ENCODE measurements at regions not wholly inside any gene's neighbourhood (a gene's known extent, or its start where the extent isn't known, plus 50 kb on each side); places are given as distances from the start of the nearest gene placed in this dataset.

DNA sequence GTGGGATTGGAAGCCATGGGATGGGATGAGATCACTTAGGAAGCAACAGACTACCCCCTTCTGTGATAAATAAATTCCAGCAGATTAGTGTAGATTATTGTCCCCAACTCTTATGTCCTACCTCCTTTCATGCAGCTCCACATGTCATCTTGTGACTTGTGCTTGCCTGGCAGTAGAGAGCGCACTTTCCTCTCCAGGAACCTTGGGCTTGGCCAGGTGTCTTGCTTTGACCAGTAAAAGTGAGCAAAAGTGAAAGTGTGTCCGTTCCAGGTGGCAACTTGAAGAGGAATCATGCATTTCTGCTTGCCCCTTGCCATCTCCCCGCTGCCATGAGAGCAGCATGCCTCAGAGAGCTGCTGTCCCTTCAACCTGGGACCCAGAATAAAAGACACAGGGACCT, 122.9 kb upstream of the ERG start:
- TF ChIP-seq EZH2phosphoT487 (IDR thresholded peaks at IDR 0.05; ENCODE audit: insufficient read depth, low read depth) (no peak), EZH2 (IDR thresholded peaks at IDR 0.05; ENCODE audit: insufficient read depth, poor library complexity, severe bottlenecking) (no peak)

Measured in GM23248 (cell line).